Lower leg skin (tissue), 3 donors: ENCODE measurements at regions not wholly inside any gene's neighbourhood (a gene's known extent, or its start where the extent isn't known, plus 50 kb on each side); places are given as distances from the start of the nearest gene placed in this dataset.

Source experiments
- POLR2A ChIP-seq, 2 donors: fragments of 450-650 bp; IDR thresholded peaks; one replicate each; pipeline ENCODE4 v1.6.1; 2016 to 2017; ENCODE audit warnings: antibody characterized with exemption in 2 of 2, mild to moderate bottlenecking in 1 of 2, moderate library complexity in 1 of 2
- TF ChIP-seq, protein P1 (sequence below), 3 donors: fragments of 450-650 bp; IDR thresholded peaks; one replicate each; pipeline ENCODE4 v1.5.1; 2016; ENCODE audit warnings: antibody characterized with exemption in 3 of 3, mild to moderate bottlenecking in 3 of 3, moderate library complexity in 2 of 3

DNA sequence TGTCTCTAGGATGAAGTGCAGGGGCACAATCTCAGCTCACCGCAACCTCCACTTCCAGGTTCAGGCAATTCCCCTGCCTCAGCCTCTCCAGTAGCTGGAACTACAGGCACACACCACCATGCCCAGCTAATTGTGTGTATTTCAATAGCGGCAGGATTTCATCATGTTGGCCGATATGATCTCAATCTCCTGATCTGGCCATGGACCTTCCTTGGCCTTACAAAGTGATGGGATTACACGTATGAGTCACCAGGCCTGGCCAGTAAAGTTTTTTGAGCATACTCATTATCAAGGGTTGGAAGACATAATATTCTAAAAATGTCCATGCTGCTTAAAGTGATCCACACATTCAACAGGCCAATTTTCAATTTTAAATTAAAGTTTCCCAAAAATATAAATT lies 914.4 kb upstream of the TSPY4 start:
- TF ChIP-seq, protein P1, sequence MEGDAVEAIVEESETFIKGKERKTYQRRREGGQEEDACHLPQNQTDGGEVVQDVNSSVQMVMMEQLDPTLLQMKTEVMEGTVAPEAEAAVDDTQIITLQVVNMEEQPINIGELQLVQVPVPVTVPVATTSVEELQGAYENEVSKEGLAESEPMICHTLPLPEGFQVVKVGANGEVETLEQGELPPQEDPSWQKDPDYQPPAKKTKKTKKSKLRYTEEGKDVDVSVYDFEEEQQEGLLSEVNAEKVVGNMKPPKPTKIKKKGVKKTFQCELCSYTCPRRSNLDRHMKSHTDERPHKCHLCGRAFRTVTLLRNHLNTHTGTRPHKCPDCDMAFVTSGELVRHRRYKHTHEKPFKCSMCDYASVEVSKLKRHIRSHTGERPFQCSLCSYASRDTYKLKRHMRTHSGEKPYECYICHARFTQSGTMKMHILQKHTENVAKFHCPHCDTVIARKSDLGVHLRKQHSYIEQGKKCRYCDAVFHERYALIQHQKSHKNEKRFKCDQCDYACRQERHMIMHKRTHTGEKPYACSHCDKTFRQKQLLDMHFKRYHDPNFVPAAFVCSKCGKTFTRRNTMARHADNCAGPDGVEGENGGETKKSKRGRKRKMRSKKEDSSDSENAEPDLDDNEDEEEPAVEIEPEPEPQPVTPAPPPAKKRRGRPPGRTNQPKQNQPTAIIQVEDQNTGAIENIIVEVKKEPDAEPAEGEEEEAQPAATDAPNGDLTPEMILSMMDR (IDR thresholded peaks at IDR 0.05) = no peak
- TF ChIP-seq POLR2A (IDR thresholded peaks at IDR 0.05) = no peak
